Ovary (tissue), 3 donors: ENCODE measurements at regions not wholly inside any gene's neighbourhood (a gene's known extent, or its start where the extent isn't known, plus 50 kb on each side); places are given as distances from the start of the nearest gene placed in this dataset.

Experiments used
- CTCF ChIP-seq, 3 donors: fragments of 450-650 bp in 2 of 3; fragments of 200-600 bp in 1 of 3; IDR thresholded peaks; one replicate each; pipeline versions ENCODE4 v1.5.1 to v1.8.0; 2016 to 2022; ENCODE audit warnings: antibody characterized with exemption in 3 of 3, mild to moderate bottlenecking in 1 of 3
- POLR2A ChIP-seq: fragments of 450-650 bp; IDR thresholded peaks from one replicate; pipeline ENCODE4 v1.6.1; 2017; ENCODE audit warnings: antibody characterized with exemption, mild to moderate bottlenecking, moderate library complexity
- donor health status: DM: no; HTN: no; CAD: no.

- TF ChIP-seq POLR2A (no peak), CTCF (IDR thresholded peaks at IDR 0.05) (no peak)
These were observed 111.0 kb downstream of the GAS1 start for GRCh38 chr9:86836266-86836665.
